WERI-Rb-1 (cell line): ENCODE measurements at regions not wholly inside any gene's neighbourhood (a gene's known extent, or its start where the extent isn't known, plus 50 kb on each side); places are given as distances from the start of the nearest gene placed in this dataset.

Experiments used
- DNase-seq: peaks from one replicate; pipeline ENCODE4 v3.0.0-alpha.2; 2020
- H3K27ac ChIP-seq: fragments of 250-450 bp; sonication (Bioruptor Pico); 2 replicates; pipeline ENCODE4 v1.5.1; 2020; ENCODE audit warnings: mild to moderate bottlenecking, moderate library complexity
- H3K27me3 ChIP-seq: fragments of 250-450 bp; sonication (Bioruptor Pico); 2 replicates; pipeline ENCODE4 v1.5.1; 2021; ENCODE audit warnings: mild to moderate bottlenecking, low read depth, moderate library complexity; ENCODE audit not compliant: insufficient read depth, severe bottlenecking
- H3K36me3 ChIP-seq: fragments of 250-450 bp; sonication (Bioruptor Pico); 2 replicates; pipeline ENCODE4 v1.5.1; 2020; ENCODE audit warnings: mild to moderate bottlenecking, moderate library complexity
- H3K4me3 ChIP-seq: 2 replicates; pipeline ENCODE4 v1.5.1; 2011; ENCODE audit warnings: low read depth, mild to moderate bottlenecking, control low read depth, low read length
- H3K9me3 ChIP-seq: fragments of 250-450 bp; sonication (Bioruptor Pico); 2 replicates; pipeline ENCODE4 v1.5.1; 2021; ENCODE audit warnings: mild to moderate bottlenecking, moderate library complexity; ENCODE audit not compliant: severe bottlenecking
- CTCF ChIP-seq: IDR thresholded peaks from 2 replicates; pipeline ENCODE4 v1.5.1; 2011; ENCODE audit warnings: low read depth, mild to moderate bottlenecking, control low read depth, inconsistent platforms, low read length

DNA sequence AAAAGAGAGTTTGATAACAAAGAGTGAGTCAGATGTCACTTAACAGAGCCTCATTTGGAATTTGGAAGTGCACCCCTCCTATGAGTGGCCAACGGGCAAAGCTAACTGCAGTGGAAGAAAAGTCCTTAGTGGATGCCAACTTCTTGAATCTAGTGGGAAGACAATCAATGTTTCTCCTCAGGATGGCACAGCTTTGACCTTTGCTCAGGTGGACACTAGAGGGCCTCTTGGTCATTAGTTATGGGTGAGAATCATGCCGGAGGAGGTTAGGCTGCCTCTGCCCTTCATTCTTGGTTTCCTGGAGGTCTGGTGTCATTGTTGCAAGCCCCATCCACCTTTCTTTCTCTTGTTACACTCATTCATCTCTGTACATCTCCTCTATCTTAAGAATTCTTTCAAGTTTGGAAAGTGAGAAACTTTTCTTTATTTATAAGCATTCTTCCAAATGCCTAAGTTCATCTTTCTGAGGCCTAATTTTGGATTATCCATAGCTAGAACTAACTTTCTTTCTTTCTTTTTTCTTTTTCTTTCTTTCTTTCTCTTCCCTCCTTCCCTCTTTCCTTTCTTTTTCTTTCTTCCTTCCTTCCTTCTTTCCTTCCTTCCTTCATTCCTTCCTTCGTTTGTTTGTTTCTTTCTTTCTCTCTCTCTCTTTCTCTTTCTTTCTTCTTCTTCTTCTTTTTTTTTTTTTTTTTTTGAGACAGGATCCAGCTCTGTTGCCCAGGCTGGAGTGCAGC, 327.2 kb upstream of the TSHZ3 start:
- no peaks in the 10 kb centered on the region for H3K36me3 ChIP-seq
- peak; percentile 83 for TF ChIP-seq CTCF
- no peak overlapping the region for H3K4me3 ChIP-seq
- H3K27me3 ChIP-seq, result no peaks in the 10 kb centered on the region
- no peaks in the 10 kb centered on the region for H3K9me3 ChIP-seq
- no peak overlapping the region for H3K27ac ChIP-seq
- peak; percentile 63 for DNase-seq

DNA sequence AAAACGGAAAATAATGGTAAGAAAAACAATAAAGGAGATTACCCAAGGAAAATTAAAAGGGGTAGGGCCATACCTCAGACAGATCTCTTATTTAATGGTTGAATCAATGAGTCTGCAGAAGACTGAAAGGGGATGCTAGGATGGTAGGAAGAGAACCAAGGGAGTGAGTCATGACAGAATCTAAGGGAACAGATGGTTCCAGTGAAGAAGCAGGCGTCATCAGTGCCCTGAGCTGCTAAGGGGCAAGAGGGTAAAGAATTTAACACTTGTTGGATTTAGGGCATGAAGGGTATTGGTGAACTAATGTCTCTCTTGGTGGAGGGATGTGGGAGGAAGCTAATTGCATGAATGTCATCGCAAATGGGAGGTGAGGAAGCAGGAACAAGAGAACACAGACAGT, 329.2 kb upstream of the TSHZ3 start:
- no peak for TF ChIP-seq CTCF
- H3K9me3 ChIP-seq, result no peaks in the 10 kb centered on the region
- no peak overlapping the region for H3K27ac ChIP-seq
- H3K4me3 ChIP-seq, result no peak overlapping the region
- no peaks in the 10 kb centered on the region for H3K36me3 ChIP-seq
- H3K27me3 ChIP-seq, result no peaks in the 10 kb centered on the region
- DNase-seq, result no peak

DNA sequence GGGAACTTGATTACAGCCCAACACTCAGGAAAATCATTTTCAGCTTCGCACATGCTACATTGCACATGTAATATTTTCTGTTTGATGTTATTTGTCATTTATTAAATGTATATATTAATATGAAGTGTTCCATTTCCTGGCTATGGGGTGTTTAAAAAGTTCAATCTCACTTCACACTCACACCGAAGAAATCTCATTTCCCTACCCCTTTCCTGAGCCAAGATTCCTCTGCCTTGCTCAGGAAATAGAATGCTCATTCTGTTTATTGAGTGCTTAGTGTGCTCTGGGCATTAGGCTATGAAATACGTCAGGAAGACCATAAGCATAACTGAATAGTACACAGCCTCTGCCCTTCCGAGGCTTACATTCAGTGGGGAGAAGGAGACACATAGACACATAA, 331.9 kb upstream of the TSHZ3 start:
- Histone ChIP-seq H3K9me3 (no peaks in the 10 kb centered on the region), H3K27ac (no peak overlapping the region)
- no peak for TF ChIP-seq CTCF

GRCh38 chr19:31693131-31693932, 344.1 kb upstream of the TSHZ3 start:
- Histone ChIP-seq H3K4me3 (no peak overlapping the region), H3K27ac (no peak overlapping the region), H3K36me3 (no peaks in the 10 kb centered on the region), H3K9me3 (no peaks in the 10 kb centered on the region), H3K27me3 (no peaks in the 10 kb centered on the region)
- peak; percentile 40 for DNase-seq
- no peak for TF ChIP-seq CTCF

More for the DNA sequence above, 331.9 kb upstream of the TSHZ3 start:
- Histone ChIP-seq H3K27me3 (no peaks in the 10 kb centered on the region), H3K36me3 (no peaks in the 10 kb centered on the region), H3K4me3 (no peak overlapping the region)
- DNase-seq, result no peak

DNA sequence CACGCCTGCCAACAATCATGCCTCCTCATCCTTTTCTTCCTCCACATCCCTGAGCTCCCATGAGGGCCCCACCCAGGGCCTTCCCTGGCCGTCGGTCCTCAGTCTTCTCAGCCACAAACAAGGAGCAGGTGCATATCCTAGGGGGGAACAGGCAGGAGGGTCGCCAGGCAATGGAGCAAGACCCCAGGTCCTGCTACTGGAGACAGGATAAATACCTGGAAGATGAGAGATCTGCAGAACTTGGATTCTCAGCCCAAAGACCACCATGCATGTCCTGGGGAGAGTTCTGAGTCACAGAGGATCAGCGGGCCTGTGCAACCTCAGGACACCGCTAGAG, 344.7 kb upstream of the TSHZ3 start:
- no peak for TF ChIP-seq CTCF
- H3K27ac ChIP-seq, result no peak overlapping the region
- H3K27me3 ChIP-seq, result no peaks in the 10 kb centered on the region
- H3K36me3 ChIP-seq, result no peaks in the 10 kb centered on the region
- DNase-seq, result no peak
- H3K4me3 ChIP-seq, result no peak overlapping the region
- H3K9me3 ChIP-seq, result no peaks in the 10 kb centered on the region
